ENCODE measurements at regions not wholly inside any gene's neighbourhood (a gene's known extent, or its start where the extent isn't known, plus 50 kb on each side); places are given as distances from the start of the nearest gene placed in this dataset.

- DNase-seq = no peak
Observed at GRCh38 chr14:65286443-65286842, 126.1 kb upstream of the FUT8 start.

- DNase-seq = peak; percentile 45
Observed at GRCh38 chr14:65287264-65288131, 125.0 kb upstream of the FUT8 start.

GRCh38 chr14:65290830-65291229 lies 121.7 kb upstream of the FUT8 start:
- no peak for DNase-seq

- no peak for DNase-seq
Observed at GRCh38 chr14:65291531-65291930, 121.0 kb upstream of the FUT8 start.

- no peak for DNase-seq
Observed at GRCh38 chr14:65294816-65295215, 117.7 kb upstream of the FUT8 start.

- DNase-seq = no peak
Observed at GRCh38 chr14:65296402-65296801, 116.1 kb upstream of the FUT8 start.

- no peak for DNase-seq
Observed at GRCh38 chr14:65296876-65297275, 115.7 kb upstream of the FUT8 start.

- DNase-seq = no peak
Observed at GRCh38 chr14:65297744-65298143, 114.8 kb upstream of the FUT8 start.

- no peak for DNase-seq
Observed at GRCh38 chr14:65299826-65300225, 112.7 kb upstream of the FUT8 start.

GRCh38 chr14:65301862-65302539 lies 110.5 kb upstream of the FUT8 start:
- DNase-seq = no peak

GRCh38 chr14:65302571-65303189 lies 109.8 kb upstream of the FUT8 start:
- no peak for DNase-seq

GRCh38 chr14:65303190-65303898 lies 109.2 kb upstream of the FUT8 start:
- no peak for DNase-seq

- no peak for DNase-seq
Observed at GRCh38 chr14:65303899-65304222, 108.7 kb upstream of the FUT8 start.

GRCh38 chr14:65304239-65304638 lies 108.3 kb upstream of the FUT8 start:
- no peak for DNase-seq

GRCh38 chr14:65304963-65305362 lies 107.6 kb upstream of the FUT8 start:
- DNase-seq = no peak

GRCh38 chr14:65308536-65308935 lies 104.0 kb upstream of the FUT8 start:
- no peak for DNase-seq

GRCh38 chr14:65310568-65310967 lies 102.0 kb upstream of the FUT8 start:
- DNase-seq = no peak

GRCh38 chr14:65312859-65313258 lies 99.7 kb upstream of the FUT8 start:
- no peak for DNase-seq

GRCh38 chr14:65318636-65319506 lies 93.7 kb upstream of the FUT8 start:
- no peak for DNase-seq

GRCh38 chr14:65320661-65321308 lies 91.7 kb upstream of the FUT8 start:
- no peak for DNase-seq

GRCh38 chr14:65321370-65321875 lies 91.1 kb upstream of the FUT8 start:
- no peak for DNase-seq

- no peak for DNase-seq
Observed at GRCh38 chr14:65329481-65329880, 83.0 kb upstream of the FUT8 start.
